ENCODE measurements at regions not wholly inside any gene's neighbourhood (a gene's known extent, or its start where the extent isn't known, plus 50 kb on each side); places are given as distances from the start of the nearest gene placed in this dataset.
"Not testable (repeated sequence)": the region's sequence is repeated elsewhere in the genome, so short reads cannot be mapped to it uniquely, and the experiment has no call there.

DNA sequence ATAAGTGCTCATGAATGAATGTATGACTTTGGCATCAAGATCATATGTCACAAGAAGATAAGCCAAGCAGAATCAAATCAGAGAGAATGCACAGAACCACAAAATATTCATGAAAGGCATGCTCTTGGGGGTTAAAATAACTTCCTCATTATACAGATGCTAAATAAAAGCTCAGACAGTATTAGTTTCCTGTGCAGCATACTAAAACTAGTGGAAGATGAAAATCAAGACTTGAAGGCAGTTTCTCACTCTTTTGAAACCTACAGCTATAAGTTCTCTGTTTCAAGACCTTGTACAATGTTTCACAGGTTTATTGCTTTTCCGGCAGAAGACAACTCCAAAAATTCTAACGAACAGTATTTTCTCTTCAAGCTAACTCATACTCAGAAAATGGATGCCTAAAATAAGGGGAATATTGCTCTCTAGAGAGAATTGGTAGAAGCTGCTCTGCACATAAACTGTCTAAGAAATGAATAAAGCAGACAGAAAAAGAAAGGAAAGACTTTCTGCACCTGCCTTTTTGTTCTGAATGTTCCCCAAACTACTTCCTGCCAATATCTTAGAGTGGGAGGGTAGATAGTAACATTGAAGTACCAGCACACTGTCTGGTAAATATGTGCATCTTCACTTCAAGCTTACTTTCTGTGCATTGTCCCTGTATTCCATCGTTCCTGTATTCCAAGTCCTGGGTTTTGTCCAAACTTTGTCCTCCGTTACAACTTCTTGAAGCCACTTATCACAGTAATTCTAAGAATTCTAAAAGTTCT is 639.4 kb upstream of the FAT3 start:
- no peak for DNase-seq
- Histone ChIP-seq H3K9me3 (replicated peaks) (no peaks in the 10 kb centered on the region), H3K27ac (no peak overlapping the region), H3K36me3 (no peaks in the 10 kb centered on the region), H3K4me3 (no peak overlapping the region), H3K4me1 (no peaks in the 10 kb centered on the region), H3K27me3 (no peaks in the 10 kb centered on the region)

DNA sequence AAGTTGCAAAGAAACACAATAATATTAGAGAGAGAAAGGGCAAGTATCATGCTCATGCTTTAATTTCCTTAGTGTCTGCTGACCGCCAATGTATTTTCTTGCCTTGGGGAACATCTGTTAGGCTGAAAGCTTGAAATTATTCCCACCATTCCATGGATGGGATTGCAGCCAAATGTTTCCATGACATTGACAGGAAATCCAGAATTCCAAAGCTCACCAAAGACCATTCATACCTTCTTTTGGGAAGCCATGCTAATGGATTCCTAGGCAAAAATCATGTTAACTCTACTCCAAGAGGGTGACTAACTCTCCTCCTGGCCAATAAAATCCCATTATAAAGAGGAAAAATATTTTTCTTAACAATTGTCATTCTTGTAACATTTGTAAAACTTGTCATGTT is 661.4 kb upstream of the FAT3 start:
- Histone ChIP-seq H3K27ac (no peak overlapping the region), H3K4me3 (no peak overlapping the region)
- DNase-seq, result no peak

DNA sequence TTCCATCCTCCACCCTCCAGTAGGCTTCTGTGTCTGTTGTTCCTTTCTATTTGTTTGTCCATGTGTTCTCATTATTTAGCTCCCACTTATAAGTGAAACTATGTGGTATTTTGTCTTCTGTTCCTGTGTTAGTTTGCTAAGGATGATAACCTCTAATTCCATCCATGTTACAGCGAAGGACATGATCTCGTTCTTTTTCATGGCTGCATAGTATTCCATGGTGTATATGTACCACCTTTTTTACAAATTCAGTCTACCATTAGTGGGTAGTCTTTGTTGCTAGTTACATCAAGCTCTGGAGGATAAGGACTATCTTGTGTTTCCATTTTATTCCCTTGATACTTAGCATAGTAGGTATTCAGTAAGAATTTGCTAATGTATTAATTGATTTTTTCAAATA is 664.2 kb upstream of the FAT3 start:
- Histone ChIP-seq H3K4me1 (no peaks in the 10 kb centered on the region), H3K4me3 (no peak overlapping the region), H3K36me3 (no peaks in the 10 kb centered on the region), H3K27ac (no peak overlapping the region), H3K9me3 (replicated peaks) (no peaks in the 10 kb centered on the region), H3K27me3 (no peaks in the 10 kb centered on the region)
- DNase-seq, result no peak

More for the DNA sequence above, 661.4 kb upstream of the FAT3 start:
- Histone ChIP-seq H3K27me3 (no peaks in the 10 kb centered on the region), H3K9me3 (replicated peaks) (no peaks in the 10 kb centered on the region), H3K36me3 (no peaks in the 10 kb centered on the region), H3K4me1 (no peaks in the 10 kb centered on the region)

DNA sequence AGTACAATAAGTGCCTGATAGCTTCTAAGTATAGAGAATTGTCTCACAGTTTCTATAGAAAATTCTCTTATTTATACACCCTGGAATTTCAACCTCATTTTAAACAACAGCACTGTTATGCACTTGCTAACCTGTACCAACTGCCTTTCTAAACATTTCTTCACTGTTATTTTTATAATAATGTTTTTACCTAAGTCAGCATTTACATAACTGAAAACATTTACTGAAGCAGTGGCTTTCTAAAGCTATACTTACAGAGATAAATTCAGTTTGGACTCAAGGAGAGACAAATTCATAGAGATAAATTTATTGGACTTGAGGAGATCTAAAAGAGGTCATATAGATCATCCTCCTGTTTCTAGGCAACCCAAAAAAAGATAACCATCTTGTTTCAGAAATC is 686.6 kb upstream of the FAT3 start:
- Histone ChIP-seq H3K27ac (no peak overlapping the region), H3K9me3 (replicated peaks) (no peaks in the 10 kb centered on the region), H3K4me3 (no peak overlapping the region), H3K36me3 (no peaks in the 10 kb centered on the region), H3K27me3 (no peaks in the 10 kb centered on the region), H3K4me1 (no peaks in the 10 kb centered on the region)
- no peak for DNase-seq

DNA sequence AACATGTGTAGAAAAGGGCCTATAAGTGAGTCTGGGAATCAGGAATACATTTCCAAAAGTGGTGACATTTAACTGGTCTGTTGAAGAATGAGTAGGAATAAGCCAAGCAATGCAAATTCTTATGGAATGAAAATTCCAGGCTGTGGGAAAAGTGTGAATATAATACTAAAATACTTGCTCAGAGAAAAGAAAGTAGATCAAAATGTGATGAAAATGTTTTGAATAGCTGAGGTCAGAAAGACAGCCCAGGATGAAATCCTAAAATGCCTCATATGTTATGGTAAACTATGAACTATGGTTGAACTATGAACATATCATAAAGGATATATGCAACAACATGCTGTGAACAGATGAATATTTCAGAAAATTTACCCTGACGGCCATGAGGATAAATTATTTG is 688.3 kb upstream of the FAT3 start:
- DNase-seq, result no peak
- no peak overlapping the region for H3K27ac ChIP-seq
- H3K4me3 ChIP-seq, result no peak overlapping the region
- no peaks in the 10 kb centered on the region for H3K4me1 ChIP-seq
- no peaks in the 10 kb centered on the region for H3K9me3 ChIP-seq (replicated peaks)
- no peaks in the 10 kb centered on the region for H3K36me3 ChIP-seq
- no peaks in the 10 kb centered on the region for H3K27me3 ChIP-seq

DNA sequence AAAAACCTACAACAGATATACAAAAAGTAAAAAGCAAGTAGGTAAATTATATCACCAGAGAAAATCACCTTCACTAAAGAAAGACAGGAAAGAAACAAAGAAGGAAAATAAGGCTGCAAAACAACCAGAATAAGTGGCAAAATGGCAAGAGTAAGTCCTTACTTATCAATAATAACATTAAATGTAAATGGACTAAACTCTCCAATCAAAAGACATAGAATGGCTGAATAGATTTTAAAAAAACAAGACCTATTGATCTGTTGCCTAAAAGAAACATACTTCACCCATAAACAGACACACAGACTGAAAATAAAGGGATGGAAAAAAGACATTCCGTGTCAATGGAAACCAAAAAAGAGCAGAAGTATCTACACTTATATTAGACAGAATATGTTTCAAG is 695.7 kb upstream of the FAT3 start:
- H3K36me3 ChIP-seq, result no peaks in the 10 kb centered on the region
- H3K4me1 ChIP-seq, result no peaks in the 10 kb centered on the region
- H3K27ac ChIP-seq, result no peak overlapping the region
- H3K27me3 ChIP-seq, result no peaks in the 10 kb centered on the region
- no peak overlapping the region for H3K4me3 ChIP-seq
- no peak for DNase-seq
- H3K9me3 ChIP-seq (replicated peaks), result no peaks in the 10 kb centered on the region

DNA sequence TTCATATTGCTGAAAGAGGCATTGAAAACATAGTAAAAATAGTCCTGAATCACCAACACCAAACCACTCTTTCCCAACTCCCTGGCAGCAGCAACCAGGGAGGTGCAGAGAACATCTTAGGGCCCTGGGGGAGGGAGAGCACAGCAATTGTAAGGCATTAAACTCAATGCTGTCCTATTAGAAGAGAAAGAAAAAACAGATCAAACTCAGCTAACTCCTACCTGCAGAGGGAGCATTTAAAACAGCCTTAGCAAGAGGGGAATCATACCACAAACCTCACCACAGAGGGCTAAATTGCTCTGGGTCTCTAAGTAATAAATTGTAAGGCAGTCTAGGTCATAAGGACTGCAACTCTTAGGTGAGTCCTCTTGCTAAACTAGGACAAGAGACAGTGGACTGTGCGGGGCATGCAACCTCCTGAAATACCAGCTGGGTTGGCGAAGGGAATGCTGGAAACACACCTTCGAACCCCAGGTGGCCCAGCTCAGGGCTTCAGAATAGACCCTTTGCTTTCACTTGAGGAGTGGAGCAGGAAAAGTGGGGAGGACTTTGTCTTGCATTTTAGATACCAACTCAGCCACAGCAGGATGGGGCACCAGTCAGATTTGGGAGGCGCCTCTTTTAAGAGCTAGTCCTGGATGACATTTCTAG is 697.1 kb upstream of the FAT3 start:
- Histone ChIP-seq H3K9me3 (replicated peaks) (no peaks in the 10 kb centered on the region), H3K36me3 (no peaks in the 10 kb centered on the region), H3K4me3 (no peak overlapping the region), H3K4me1 (no peaks in the 10 kb centered on the region), H3K27me3 (no peaks in the 10 kb centered on the region), H3K27ac (no peak overlapping the region)
- DNase-seq, result no peak

DNA sequence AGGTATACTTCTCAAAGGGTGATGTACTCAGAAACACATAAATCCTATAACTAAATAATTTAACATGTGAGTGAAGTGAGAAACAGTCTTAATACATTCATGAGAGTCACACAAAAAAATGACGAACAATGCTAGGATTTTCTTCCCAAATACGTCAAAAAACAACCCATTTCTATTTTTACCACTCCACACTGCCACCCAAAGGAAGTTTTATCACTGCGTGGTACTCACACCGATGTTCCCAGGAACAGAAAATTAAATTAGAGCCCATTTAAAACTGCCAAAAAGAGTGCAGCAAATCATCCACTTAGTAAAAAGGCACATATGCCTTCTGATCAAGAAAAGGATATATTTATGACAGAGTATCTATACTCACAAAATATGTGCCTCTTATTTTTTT is 710.9 kb upstream of the FAT3 start:
- no peak overlapping the region for H3K27ac ChIP-seq
- no peaks in the 10 kb centered on the region for H3K36me3 ChIP-seq
- H3K27me3 ChIP-seq, result no peaks in the 10 kb centered on the region
- H3K4me1 ChIP-seq, result no peaks in the 10 kb centered on the region
- H3K9me3 ChIP-seq (replicated peaks), result no peaks in the 10 kb centered on the region
- H3K4me3 ChIP-seq, result no peak overlapping the region
- DNase-seq, result no peak

DNA sequence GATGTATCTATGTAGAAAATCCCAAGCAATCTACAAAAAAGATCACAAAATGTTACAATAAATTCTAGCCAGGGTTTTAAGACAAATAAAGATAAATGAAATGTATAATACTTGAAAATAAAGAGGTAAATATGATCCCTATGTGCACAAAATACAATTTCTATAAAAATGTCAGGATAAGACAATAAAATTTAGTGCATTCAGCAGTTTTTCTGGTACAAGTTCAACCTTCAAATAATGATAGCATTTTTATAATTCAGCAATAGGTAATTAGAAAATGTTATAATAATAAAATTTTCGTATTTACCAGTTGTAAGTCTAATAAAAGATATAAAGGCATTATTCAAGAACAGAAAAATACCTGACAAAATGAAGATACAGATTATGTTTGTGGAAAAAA is 726.8 kb upstream of the FAT3 start:
- Histone ChIP-seq H3K27me3 (no peaks in the 10 kb centered on the region), H3K36me3 (no peaks in the 10 kb centered on the region), H3K9me3 (replicated peaks) (no peaks in the 10 kb centered on the region), H3K27ac (no peak overlapping the region), H3K4me3 (no peak overlapping the region), H3K4me1 (no peaks in the 10 kb centered on the region)
- no peak for DNase-seq

DNA sequence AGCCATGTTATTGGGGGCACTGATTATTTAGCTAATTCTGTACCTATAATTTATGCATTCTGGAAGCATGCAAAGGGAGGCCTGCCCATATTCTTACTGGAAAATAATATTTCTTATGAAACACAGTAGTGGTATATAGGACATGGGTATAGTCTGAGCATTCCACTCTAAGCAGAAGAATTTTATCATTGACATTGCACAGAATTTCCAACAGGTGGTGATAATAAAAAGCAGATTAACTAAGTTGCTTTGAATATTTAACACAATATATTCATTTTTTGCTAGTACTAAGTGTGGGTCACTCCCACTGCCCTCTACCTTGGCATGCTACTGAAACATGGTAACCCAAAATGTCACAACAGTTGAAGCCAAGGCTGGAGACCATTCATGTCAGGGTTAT is 728.8 kb upstream of the FAT3 start:
- Histone ChIP-seq H3K27me3 (no peaks in the 10 kb centered on the region), H3K27ac (no peak overlapping the region), H3K9me3 (replicated peaks) (no peaks in the 10 kb centered on the region), H3K4me3 (no peak overlapping the region), H3K36me3 (no peaks in the 10 kb centered on the region), H3K4me1 (no peaks in the 10 kb centered on the region)
- DNase-seq, result no peak

DNA sequence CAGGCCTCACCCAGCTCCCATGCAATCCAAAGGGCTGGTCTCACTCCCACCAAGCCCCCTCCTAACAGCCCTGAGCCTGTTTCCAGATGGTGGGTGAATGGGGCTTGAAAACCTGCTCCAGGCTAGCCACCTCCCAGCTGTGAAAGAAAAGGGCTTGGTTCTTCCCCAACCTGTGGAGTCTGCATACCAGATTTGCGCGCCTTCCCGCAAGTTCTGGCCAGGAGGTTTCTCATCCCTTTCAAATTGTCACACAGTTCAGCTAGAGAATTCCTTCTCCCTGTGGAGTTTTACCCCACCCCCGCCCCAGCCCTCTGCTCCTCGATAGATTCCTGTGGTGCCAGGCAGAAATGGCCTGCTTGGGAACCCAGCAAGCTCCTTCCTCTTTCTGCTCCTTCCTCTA is 734.6 kb upstream of the FAT3 start:
- no peak for DNase-seq
- Histone ChIP-seq H3K9me3 (replicated peaks) (no peaks in the 10 kb centered on the region), H3K36me3 (no peaks in the 10 kb centered on the region), H3K4me1 (no peaks in the 10 kb centered on the region), H3K27me3 (no peaks in the 10 kb centered on the region), H3K4me3 (no peak overlapping the region), H3K27ac (no peak overlapping the region)

DNA sequence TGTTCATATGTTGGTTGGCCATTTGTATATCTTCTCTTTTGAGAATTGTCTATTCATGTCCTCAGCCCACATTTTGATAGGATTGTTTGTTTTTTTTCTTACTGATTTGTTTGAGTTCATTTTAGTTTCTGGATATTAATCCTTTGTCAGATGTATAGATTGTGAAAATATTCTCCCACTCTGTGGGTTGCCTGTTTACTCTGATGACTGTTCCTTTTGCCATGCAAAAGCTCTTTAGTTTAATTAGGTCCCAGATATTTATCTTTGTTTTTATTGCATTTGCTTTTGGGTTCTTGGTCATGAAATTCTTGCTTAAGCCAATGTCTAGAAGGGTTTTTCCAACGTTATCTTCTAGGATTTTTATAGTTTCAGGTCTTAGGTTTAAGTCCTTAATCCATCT is 740.7 kb upstream of the FAT3 start:
- H3K9me3 ChIP-seq (replicated peaks); H3K4me1 ChIP-seq; H3K36me3 ChIP-seq; DNase-seq; H3K4me3 ChIP-seq; H3K27me3 ChIP-seq; H3K27ac ChIP-seq: not testable (repeated sequence)

DNA sequence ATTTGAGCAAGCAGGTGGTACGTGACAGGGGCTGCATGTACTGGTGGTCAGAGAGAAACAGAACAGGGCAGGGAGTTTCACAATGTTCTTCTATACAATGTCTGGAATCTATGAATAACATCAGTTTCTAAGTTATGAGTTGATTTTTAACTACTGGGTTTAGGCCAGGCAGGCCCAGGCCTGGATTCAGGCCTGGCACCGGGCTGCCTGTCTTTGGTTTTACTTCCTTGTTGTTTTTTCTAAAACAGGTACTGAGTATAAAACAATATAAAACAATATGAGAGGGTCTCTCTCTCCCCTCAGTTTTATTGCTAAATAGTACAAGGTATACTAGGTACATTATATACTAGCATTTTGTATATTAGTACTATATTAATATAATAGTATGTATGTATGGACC is 742.7 kb upstream of the FAT3 start:
- H3K4me3 ChIP-seq; H3K9me3 ChIP-seq (replicated peaks); H3K4me1 ChIP-seq; H3K27ac ChIP-seq; H3K27me3 ChIP-seq; H3K36me3 ChIP-seq; DNase-seq: not testable (repeated sequence)

DNA sequence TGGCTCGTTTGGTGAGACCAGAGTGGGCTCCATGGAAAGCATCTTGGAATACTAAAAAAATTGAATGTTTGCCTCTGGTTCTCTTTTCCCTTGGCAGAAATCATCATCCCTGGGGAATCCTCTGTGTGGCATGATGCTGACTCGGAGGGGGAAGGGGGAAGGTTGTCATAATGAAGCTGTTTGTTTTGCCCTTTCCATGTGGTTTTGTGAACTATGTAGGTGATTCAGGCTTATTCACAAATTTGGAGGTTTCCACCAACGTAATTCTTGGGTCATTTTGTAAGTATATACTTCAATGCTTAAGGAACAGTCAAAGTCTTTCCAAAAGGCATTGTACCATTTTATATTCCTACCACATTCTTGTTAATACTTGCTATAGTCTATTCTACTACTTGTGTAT is 754.0 kb upstream of the FAT3 start:
- H3K4me3 ChIP-seq, result no peak overlapping the region
- DNase-seq, result no peak
- H3K27me3 ChIP-seq, result no peaks in the 10 kb centered on the region

DNA sequence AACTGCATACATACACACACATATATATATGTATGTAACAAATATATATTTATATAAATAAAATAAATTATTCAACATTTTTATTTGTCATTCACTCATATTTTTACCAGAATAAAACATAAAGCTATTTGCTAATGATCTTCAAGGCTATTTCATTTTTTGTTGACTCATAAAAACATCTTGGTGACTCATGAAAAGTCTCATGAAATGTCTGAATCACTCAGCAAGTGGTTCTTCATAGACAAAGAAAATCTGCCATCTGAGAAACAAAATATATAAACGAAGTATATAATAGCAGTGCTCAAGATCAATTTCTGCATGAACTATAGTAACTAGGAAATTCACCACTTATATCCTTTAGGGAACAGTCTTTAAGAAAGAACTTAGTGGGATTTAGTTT is 764.8 kb upstream of the FAT3 start:
- DNase-seq, result no peak
- Histone ChIP-seq H3K4me3 (no peak overlapping the region), H3K27me3 (no peaks in the 10 kb centered on the region), H3K9me3 (replicated peaks) (no peaks in the 10 kb centered on the region), H3K27ac (no peak overlapping the region), H3K36me3 (no peaks in the 10 kb centered on the region), H3K4me1 (no peaks in the 10 kb centered on the region)

More for the DNA sequence above, 754.0 kb upstream of the FAT3 start:
- H3K27ac ChIP-seq, result no peak overlapping the region
- no peaks in the 10 kb centered on the region for H3K4me1 ChIP-seq
- H3K9me3 ChIP-seq (replicated peaks), result no peaks in the 10 kb centered on the region
- H3K36me3 ChIP-seq, result no peaks in the 10 kb centered on the region

DNA sequence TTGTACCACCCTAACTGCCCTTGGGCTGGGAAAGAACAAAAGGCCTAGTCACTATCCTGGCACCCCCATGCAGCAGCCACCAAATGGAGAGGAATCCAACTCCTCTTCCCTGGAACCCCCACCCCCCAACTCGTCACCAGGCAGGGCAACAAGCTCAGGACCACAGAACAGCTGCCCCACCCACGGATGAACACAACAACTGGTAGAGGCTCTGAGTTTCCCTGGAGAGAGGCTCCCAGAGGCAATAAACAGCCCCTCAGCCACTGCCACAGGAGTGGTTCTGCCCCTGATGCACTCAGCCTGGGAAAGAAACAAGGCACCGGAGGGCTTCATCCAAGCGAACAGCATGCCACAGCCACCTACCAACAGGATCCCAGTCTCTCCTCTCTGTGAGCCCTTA is 778.4 kb upstream of the FAT3 start:
- Histone ChIP-seq H3K36me3 (no peaks in the 10 kb centered on the region), H3K4me3 (no peak overlapping the region), H3K9me3 (replicated peaks) (no peaks in the 10 kb centered on the region), H3K27ac (no peak overlapping the region), H3K4me1 (no peaks in the 10 kb centered on the region), H3K27me3 (no peaks in the 10 kb centered on the region)
- peak; percentile 7 to 22 for DNase-seq
